ENCODE measurements at regions not wholly inside any gene's neighbourhood (a gene's known extent, or its start where the extent isn't known, plus 50 kb on each side); places are given as distances from the start of the nearest gene placed in this dataset.

DNA sequence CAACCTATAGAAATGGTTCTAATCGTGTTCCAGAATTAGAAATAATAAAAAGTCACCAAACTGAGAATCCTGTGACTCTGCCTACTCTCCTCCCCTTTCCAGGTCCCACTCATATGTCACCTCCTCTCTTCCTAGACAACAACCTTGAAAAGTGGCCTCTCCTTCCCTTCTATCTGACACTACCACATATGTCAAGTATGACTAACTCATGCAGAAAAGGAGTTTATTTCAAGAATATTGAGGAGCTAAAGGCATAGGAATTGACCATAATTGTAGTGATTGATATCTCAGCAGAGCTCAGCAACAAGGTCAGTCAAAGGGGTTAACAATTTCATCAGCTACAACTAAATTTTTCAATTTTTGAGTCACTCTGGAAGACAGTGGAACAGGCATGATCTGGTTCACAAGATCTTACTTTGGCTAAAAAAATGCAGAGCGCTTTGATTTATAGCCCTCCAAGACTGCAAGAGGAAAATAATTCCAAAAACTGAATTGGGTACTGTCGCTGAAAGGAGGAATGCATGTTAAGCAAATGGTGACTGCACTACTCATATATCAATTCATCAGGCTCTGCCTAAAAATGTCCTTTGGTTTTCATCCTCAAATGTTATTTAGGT is 160.6 kb upstream of the ARHGEF26 start:
- TF ChIP-seq EZH2 (IDR thresholded peaks at IDR 0.05; ENCODE audit: borderline replicate concordance, low read depth, low read length, severe bottlenecking) (no peak), CTCF (IDR thresholded peaks at IDR 0.05; ENCODE audit: borderline replicate concordance, extremely low read depth, low read length, poor library complexity, severe bottlenecking) (no peak)
